Kidney (tissue), 13 donors: ENCODE measurements at regions not wholly inside any gene's neighbourhood (a gene's known extent, or its start where the extent isn't known, plus 50 kb on each side); places are given as distances from the start of the nearest gene placed in this dataset.

Experiments
- DNase-seq, 5 donors: peaks; one replicate each; pipeline ENCODE4 v3.0.0-alpha.2; 2013 to 2020
- FAIRE-seq: peaks from 2 replicates; lab custom pipeline; 2012; peaks lifted over from hg19 to GRCh38; lab: Jason Lieb, UNC
- H3K27ac ChIP-seq, 2 donors: one replicate each; pipeline ENCODE4 v1.7.0; 2013; ENCODE audit warnings: low read depth in 2 of 2, low read length in 2 of 2, inconsistent platforms in 1 of 2
- H3K27me3 ChIP-seq: one replicate; pipeline ENCODE4 v1.7.1; 2013; ENCODE audit warnings: low read length, inconsistent platforms; ENCODE audit not compliant: control insufficient read depth, insufficient read depth
- H3K36me3 ChIP-seq, 3 donors: one replicate each; pipeline versions ENCODE4 v1.7.0 to v1.7.1; 2013; ENCODE audit warnings: low read length in 3 of 3, control low read depth in 1 of 3, inconsistent platforms in 1 of 3; ENCODE audit not compliant: insufficient read depth in 3 of 3, control insufficient read depth in 2 of 3
- H3K4me1 ChIP-seq, 3 donors: one replicate each; pipeline versions ENCODE4 v1.7.0 to v1.7.1; 2013; ENCODE audit warnings: low read length in 3 of 3, inconsistent platforms in 1 of 3, low read depth in 1 of 3; ENCODE audit not compliant: control insufficient read depth in 2 of 3, insufficient read depth in 2 of 3
- H3K4me3 ChIP-seq, 3 donors: one replicate each; pipeline versions ENCODE4 v1.7.0 to v1.8.1; 2013; ENCODE audit warnings: low read length in 3 of 3, control low read depth in 1 of 3, inconsistent platforms in 1 of 3
- H3K9ac ChIP-seq, 3 donors: one replicate each; pipeline versions ENCODE4 v1.7.0 to v1.7.1; 2013; ENCODE audit warnings: low read length in 3 of 3, control low read depth in 1 of 3, inconsistent platforms in 1 of 3
- H3K9me3 ChIP-seq, 3 donors: one replicate each; pipeline versions ENCODE4 v1.7.0 to v1.7.1; 2013; ENCODE audit warnings: low read length in 3 of 3, control low read depth in 1 of 3, inconsistent platforms in 1 of 3; ENCODE audit not compliant: control insufficient read depth in 2 of 3, insufficient read depth in 1 of 3
- CTCF ChIP-seq: IDR thresholded peaks from 3 replicates; pipeline ENCODE4 v1.5.1; 2012; ENCODE audit warnings: mild to moderate bottlenecking, moderate library complexity, borderline replicate concordance; ENCODE audit not compliant: insufficient read depth; ENCODE audit errors: extremely low read depth
- intact Hi-C: fragments of 100-400 bp; cut with DNase I; formaldehyde crosslinking; loops from one replicate; pipeline ENCODE4 v1.11.1; 2022
- donor health status: control.
- donor health status: control.
- donor health status: control.
- donor health status: control.
- donor health status: control.
- donor health status: DM: yes; HTN: yes; CAD: no.
- donor health status: Normal renal cell carcinoma (clear cell type).

- FAIRE-seq = no peak
- intact Hi-C loops = no loop called here
Observed at GRCh38 chr9:115373710-115374045, 255.7 kb upstream of the TNC start.

GRCh38 chr9:115374724-115375268 is 256.8 kb upstream of the TNC start:
- Histone ChIP-seq H3K36me3 (no peaks in the 10 kb centered on the region), H3K4me3 (no peak overlapping the region), H3K27me3 (no peaks in the 10 kb centered on the region), H3K9ac (no peak overlapping the region), H3K9me3 (no peaks in the 10 kb centered on the region), H3K27ac (no peak overlapping the region), H3K4me1 (peaks cover 0 to 2% (median 0%) of the 10 kb centered on the region in 3 donors)
- no peak for TF ChIP-seq CTCF
- intact Hi-C loops = no loop called here
- FAIRE-seq = no peak
- DNase-seq = no peak

More at GRCh38 chr9:115373710-115374045, 255.7 kb upstream of the TNC start:
- Histone ChIP-seq H3K9ac (no peak overlapping the region), H3K9me3 (no peaks in the 10 kb centered on the region), H3K36me3 (no peaks in the 10 kb centered on the region), H3K4me1 (peaks cover 0 to 2% (median 0%) of the 10 kb centered on the region in 3 donors), H3K27me3 (no peaks in the 10 kb centered on the region), H3K4me3 (no peak overlapping the region), H3K27ac (no peak overlapping the region)
- TF ChIP-seq CTCF = no peak
- no peak for DNase-seq

GRCh38 chr9:115378241-115378640 is 260.3 kb upstream of the TNC start:
- Histone ChIP-seq H3K27me3 (no peaks in the 10 kb centered on the region), H3K4me3 (no peak overlapping the region), H3K27ac (no peak overlapping the region), H3K36me3 (no peaks in the 10 kb centered on the region), H3K4me1 (peaks cover 0 to 2% (median 0%) of the 10 kb centered on the region in 3 donors), H3K9ac (no peak overlapping the region), H3K9me3 (peaks cover 0 to 8% (median 7%) of the 10 kb centered on the region in 3 donors)
- FAIRE-seq (no peak), DNase-seq (no peak)
- no peak for TF ChIP-seq CTCF
- intact Hi-C loops = no loop called here

- intact Hi-C loops = no loop called here
- H3K27ac ChIP-seq = no peak overlapping the region
- DNase-seq (no peak), FAIRE-seq (no peak)
- no peak overlapping the region for H3K4me3 ChIP-seq
- H3K9ac ChIP-seq = no peak overlapping the region
- TF ChIP-seq CTCF = no peak
- no peaks in the 10 kb centered on the region for H3K36me3 ChIP-seq
- H3K9me3 ChIP-seq = peaks cover 0 to 8% (median 7%) of the 10 kb centered on the region in 3 donors
- H3K4me1 ChIP-seq = peaks cover 0 to 2% (median 0%) of the 10 kb centered on the region in 3 donors
- H3K27me3 ChIP-seq = no peaks in the 10 kb centered on the region
Observed at GRCh38 chr9:115378758-115379157, 260.8 kb upstream of the TNC start.
